ENCODE measurements at regions not wholly inside any gene's neighbourhood (a gene's known extent, or its start where the extent isn't known, plus 50 kb on each side); places are given as distances from the start of the nearest gene placed in this dataset.

DNA sequence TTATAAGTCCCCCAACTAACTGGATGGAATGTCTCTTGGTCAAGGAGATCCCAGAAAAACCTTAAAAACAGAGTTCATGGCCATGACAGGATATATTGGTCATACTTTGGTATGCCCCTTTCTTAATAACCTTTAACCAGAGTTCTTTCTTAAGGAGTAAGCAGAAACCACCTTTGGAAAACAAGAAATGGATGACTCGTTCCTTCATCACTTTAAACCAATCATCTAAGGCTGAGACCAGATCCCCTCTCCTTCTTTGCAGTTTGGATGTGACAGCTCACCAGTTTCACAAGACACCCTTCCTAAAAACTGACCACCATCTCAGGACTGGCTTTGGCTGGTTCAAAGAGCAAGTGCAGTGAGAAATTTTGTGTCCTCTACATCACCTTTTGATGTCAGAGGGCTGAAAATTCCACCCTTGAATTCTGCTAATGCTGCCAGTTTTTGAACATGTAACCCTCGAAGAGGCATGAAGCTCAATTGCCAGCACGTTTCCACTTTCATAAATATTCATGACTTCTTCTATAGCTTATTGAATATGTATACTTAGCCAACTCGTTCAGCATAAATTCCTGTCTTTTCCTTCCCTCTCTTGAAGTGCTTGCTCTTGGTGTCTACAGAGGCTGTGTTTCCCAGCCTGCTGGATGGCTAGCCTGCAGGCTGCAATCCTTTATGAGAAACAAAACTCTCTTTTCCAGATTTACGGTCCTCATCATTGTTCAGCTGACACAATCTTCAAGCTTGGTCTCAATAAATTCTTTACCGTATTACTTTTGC lies 1323.5 kb upstream of the TMEFF2 start:
- TF ChIP-seq, protein P1, sequence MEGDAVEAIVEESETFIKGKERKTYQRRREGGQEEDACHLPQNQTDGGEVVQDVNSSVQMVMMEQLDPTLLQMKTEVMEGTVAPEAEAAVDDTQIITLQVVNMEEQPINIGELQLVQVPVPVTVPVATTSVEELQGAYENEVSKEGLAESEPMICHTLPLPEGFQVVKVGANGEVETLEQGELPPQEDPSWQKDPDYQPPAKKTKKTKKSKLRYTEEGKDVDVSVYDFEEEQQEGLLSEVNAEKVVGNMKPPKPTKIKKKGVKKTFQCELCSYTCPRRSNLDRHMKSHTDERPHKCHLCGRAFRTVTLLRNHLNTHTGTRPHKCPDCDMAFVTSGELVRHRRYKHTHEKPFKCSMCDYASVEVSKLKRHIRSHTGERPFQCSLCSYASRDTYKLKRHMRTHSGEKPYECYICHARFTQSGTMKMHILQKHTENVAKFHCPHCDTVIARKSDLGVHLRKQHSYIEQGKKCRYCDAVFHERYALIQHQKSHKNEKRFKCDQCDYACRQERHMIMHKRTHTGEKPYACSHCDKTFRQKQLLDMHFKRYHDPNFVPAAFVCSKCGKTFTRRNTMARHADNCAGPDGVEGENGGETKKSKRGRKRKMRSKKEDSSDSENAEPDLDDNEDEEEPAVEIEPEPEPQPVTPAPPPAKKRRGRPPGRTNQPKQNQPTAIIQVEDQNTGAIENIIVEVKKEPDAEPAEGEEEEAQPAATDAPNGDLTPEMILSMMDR (IDR thresholded peaks at IDR 0.05; ENCODE audit: low read depth, low read length), result no peak
- TF ChIP-seq EZH2phosphoT487 (IDR thresholded peaks at IDR 0.05; ENCODE audit: low read depth), result no peak
